HG03558 (cell line): ENCODE measurements at regions not wholly inside any gene's neighbourhood (a gene's known extent, or its start where the extent isn't known, plus 50 kb on each side); places are given as distances from the start of the nearest gene placed in this dataset.
"Not testable (repeated sequence)": the region's sequence is repeated elsewhere in the genome, so short reads cannot be mapped to it uniquely, and the experiment has no call there.

Source experiments
- ATAC-seq: cut with Tn5 transposase; IDR thresholded peaks from one replicate; pipeline ENCODE4 v1.9.1; 2021; ENCODE audit warnings: moderate number of reproducible peaks; ENCODE audit not compliant: unreplicated experiment; ENCODE audit errors: extremely low read depth

- ATAC-seq: no peak
These were observed 350.0 kb upstream of the RUNX1 start for GRCh38 chr21:35399002-35399530.

- no peak for ATAC-seq
These were observed 349.4 kb upstream of the RUNX1 start for GRCh38 chr21:35398346-35398982.

DNA sequence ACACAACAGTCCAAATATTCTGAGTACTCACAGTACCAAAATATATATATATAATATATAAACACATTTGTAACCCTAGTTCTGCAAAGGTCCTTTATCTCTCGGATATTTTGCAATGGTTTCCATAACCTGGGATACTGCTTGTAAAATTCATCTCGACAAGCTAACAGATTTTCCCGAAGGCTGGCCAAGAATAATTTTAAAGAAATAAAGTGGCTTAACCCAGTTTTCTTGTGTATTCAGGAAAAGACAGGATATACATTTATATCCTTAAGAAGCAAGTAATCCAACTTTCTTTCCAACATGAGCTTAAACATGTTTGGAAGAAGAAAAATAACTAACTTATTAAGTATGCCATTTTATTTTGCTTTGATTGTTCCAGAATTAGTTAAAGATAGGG lies 348.7 kb upstream of the RUNX1 start:
- ATAC-seq: no peak

DNA sequence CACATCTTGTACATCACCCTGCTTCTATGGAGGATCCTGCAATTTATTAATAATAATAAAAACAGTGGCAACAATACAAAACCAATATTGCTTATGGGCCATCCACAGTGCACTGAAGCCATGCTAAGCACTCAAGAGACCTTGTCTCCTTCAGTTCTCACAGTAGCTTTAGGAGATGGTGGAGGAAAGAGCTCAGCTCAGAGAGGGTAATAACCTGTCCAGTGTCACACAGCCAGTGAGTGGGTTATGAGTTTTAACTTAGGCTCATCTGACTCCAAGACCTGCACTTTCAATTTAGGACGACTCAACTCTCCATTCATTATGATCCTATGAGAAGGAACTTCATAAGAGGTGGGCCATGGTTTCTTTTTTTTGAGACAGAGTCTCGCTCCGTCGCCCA lies 347.6 kb upstream of the RUNX1 start:
- no peak for ATAC-seq

DNA sequence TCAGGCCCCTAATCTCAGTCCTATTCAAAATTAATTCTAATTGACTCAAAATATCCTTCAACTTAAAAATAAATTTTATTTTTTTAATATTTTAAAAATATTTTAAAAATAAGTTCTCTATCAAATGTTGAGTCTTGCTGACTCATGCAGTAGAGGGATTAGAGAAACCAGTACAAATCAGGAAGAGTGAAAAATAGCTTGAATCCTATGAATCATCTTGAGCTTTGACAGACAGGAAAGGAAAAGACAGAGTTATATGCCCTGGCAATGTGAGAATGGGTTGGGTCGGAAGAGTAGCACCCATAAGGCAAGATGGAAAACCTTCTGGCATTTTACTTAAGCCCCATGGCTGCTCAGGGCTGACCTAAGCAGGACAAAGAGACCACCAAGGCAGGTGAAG lies 346.6 kb upstream of the RUNX1 start:
- ATAC-seq: no peak

GRCh38 chr21:35394634-35395369 lies 345.7 kb upstream of the RUNX1 start:
- no peak for ATAC-seq

DNA sequence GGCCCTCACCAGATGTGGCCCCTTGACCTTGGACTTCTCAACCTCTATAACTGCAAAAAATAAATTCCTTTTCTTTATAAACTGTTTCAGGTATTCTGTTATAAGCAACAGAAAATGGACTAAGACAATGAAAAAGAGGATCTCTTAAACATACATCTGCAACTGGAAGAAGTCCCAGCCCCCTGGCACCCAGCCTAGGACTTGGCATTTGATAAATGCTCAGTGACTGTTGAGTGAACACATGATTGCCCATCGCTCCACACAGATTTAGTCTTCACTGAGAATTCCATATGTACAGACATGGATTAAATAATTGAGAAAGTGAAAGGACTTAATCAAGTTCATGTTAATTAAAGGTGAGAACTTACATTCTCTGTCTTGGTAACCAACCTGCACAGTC lies 344.9 kb upstream of the RUNX1 start:
- no peak for ATAC-seq

GRCh38 chr21:35390013-35390776 lies 341.1 kb upstream of the RUNX1 start:
- no peak for ATAC-seq

DNA sequence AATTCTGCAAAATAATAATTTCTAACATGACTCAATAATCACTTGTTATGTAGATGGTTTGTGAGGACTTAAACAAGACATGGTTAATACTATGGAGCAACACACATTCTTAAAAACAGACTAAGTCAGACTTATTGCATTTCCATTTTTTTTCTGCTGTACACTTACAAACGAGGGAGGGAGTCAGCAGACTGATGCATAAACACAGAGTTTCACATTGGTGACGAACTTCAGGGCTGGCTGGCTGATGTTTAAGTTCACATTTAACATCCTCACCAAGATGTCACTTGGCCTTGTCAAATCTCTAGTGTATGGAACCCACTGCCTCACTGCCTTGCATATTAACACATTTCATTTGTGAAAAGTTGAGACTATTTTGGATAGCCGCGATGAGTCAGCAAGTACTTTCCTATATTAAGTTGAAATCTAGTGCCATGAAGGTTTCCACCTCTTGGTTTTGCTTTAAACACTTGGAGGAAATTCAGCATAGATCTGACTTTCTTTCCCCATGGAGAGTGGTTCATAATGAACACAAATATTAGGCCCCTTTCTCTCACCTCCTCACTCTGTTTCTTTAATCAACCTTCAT lies 337.5 kb upstream of the RUNX1 start:
- ATAC-seq: no peak

- no peak for ATAC-seq
These were observed 335.3 kb upstream of the RUNX1 start for GRCh38 chr21:35384375-35384774.

DNA sequence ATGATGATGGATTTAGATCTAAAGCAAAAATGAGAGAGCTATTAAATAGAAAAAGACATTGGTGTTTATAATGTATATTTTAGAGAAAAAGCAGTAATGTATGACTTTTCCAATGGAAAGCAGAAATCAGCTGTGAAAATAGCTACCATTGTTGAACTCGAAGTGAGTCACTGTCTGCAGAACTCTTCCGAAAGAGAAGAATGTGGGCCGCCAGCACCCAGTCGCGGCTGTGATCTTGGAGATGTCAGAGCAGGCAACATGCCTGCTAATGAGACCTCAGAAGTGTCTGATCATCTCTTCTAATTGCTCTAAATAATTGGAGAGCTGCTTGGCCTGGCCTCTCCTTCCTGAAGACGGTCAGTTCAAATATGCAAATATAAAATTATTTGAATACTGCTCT lies 333.6 kb upstream of the RUNX1 start:
- ATAC-seq: no peak

- ATAC-seq: no peak
These were observed 332.7 kb upstream of the RUNX1 start for GRCh38 chr21:35381743-35382310.

GRCh38 chr21:35380304-35380703 lies 331.2 kb upstream of the RUNX1 start:
- not testable (repeated sequence) for ATAC-seq

DNA sequence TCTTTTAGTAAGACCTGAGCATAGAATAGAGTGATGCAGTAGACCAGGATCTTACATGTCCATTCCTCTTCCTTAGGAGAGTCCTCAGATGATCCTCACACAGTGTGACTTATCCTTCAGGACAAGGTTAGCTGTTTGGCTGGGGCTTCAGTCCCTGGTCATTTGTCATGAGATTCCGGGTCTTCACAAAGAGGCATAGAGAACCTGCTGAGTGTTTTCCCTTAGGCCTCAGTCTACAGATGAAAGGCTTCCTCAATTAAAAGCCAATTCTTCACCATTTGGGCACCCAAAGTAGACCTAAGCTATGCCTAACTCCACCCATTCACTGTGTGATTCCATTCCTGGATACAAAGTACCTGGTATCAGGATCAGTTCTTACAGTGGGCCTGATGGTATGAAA lies 329.8 kb upstream of the RUNX1 start:
- ATAC-seq: no peak

DNA sequence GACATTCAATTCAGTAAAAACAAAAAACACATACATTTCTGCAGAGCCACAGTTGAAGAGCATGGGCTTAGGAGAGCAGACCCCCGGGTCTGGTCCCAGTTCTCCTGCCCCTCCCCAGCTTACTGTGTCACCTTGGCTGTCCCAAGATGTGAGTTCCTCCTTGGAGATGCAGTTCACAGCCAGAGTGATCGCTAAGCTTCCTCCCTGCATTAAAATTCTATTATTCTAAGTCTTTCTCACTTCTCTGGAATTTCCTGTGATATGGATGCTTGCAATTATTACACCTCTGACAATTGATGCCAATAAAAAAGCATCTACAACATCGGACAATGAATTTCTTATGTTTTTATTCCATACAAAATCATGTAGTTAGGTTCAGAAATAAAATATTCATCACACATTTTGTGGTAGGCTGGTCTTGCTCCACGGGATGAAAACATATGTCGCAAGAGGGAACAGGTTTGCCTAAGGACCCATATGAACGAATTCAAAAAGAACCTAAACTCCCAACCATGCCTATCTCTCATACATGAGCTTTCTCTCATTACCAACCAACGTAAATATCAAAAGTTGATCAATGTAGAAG lies 328.5 kb upstream of the RUNX1 start:
- ATAC-seq: no peak

DNA sequence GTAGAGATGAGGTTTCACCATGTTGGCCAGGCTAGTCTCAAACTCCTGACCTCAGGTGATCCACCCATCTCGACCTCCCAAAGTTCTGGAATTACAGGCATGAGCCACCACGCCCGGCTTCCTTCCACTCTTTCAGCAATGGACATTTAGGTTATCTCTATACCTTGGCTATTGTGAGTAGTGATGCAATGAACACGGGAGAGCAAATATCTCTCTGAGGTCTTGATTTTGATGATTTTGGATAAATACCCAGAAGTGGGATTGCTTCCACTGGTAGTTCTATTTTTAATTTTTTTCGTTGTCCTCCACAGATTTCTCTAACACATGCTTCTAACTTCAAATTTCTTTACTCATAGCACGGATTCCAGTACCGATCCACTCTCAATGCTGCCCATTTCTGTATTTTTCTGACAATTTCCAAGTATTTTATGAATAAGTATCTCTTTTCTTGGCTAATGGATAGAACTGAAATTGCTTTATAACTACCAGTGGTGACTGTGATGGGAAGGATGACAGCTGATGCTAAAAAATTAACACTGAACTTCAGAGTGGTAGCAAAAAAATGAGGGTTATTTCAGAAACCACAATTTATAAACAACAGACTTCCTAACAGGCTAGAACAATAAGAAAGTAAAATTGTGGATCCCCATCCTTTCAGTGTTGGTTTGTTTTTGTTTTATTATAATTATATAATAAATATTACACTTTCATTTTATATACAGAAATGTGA lies 327.5 kb upstream of the RUNX1 start:
- no peak for ATAC-seq

GRCh38 chr21:35375115-35375514 lies 326.0 kb upstream of the RUNX1 start:
- ATAC-seq: no peak

DNA sequence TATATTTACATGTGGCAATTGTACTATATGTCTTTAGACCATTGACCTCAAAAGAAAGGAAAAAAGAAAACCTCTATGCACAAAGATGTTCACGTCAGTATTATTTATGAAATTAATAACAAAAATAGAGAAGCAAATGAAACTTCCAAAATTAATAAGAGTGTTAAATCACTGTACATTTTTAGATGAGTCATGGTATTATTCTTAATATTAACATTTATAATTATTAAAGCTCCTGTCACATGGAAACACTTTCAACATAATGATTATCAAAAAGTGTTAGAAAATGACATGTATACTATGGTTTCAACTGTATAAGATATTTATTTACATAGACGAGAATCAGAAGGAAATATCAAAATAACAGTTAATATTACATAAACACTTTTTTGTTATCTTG lies 324.9 kb upstream of the RUNX1 start:
- no peak for ATAC-seq

DNA sequence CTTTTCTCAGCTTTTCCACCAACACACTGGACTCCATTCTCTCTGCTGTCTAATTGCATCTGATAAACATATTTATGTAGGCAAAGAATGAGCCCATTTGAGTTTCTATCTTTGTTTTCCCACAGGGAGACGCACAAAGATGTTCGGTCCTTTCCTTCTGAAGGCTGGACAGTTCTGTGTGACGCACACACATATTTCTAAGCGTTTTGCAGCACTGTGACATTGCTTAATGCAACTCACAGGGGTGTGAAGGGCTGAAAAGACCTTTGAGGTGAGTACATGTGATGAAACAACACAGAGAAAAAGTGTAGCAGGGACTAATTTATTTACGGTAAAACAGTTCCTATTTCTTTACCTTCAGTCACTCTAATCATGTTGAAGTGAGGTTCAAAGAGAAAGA lies 323.1 kb upstream of the RUNX1 start:
- no peak for ATAC-seq
